ENCODE measurements at regions not wholly inside any gene's neighbourhood (a gene's known extent, or its start where the extent isn't known, plus 50 kb on each side); places are given as distances from the start of the nearest gene placed in this dataset.

GRCh38 chr5:88488561-88488960 lies 219.9 kb upstream of the TMEM161B start:
- DNase-seq (ENCODE audit: low spot score in 2 of 2), result no peak
- Histone ChIP-seq H3K9me3 (no peaks in the 10 kb centered on the region), H3K36me3 (no peaks in the 10 kb centered on the region), H3K27me3 (no peaks in the 10 kb centered on the region), H3K4me3 (no peak overlapping the region), H3K4me1 (no peaks in the 10 kb centered on the region), H3K27ac (no peak overlapping the region)
- intact Hi-C loops (cut with DNase I; ENCODE audit: low total_unique reads), result no loop called here
- TF ChIP-seq POLR2A (IDR thresholded peaks at IDR 0.05) (no peak), CTCF (IDR thresholded peaks at IDR 0.05) (no peak), POLR2AphosphoS5 (IDR thresholded peaks at IDR 0.05) (no peak)

- no peak for DNase-seq (ENCODE audit: low spot score in 2 of 2)
- H3K9me3 ChIP-seq, result no peaks in the 10 kb centered on the region
- no peak overlapping the region for H3K4me3 ChIP-seq
- no peak for TF ChIP-seq POLR2AphosphoS5 (IDR thresholded peaks at IDR 0.05)
- TF ChIP-seq POLR2A (IDR thresholded peaks at IDR 0.05), result no peak
- H3K36me3 ChIP-seq, result no peaks in the 10 kb centered on the region
- H3K4me1 ChIP-seq, result no peaks in the 10 kb centered on the region
- H3K27ac ChIP-seq, result no peak overlapping the region
- intact Hi-C loops (cut with DNase I; ENCODE audit: low total_unique reads), result no loop called here
- no peaks in the 10 kb centered on the region for H3K27me3 ChIP-seq
Measured at GRCh38 chr5:88488130-88488529, 219.5 kb upstream of the TMEM161B start.

DNA sequence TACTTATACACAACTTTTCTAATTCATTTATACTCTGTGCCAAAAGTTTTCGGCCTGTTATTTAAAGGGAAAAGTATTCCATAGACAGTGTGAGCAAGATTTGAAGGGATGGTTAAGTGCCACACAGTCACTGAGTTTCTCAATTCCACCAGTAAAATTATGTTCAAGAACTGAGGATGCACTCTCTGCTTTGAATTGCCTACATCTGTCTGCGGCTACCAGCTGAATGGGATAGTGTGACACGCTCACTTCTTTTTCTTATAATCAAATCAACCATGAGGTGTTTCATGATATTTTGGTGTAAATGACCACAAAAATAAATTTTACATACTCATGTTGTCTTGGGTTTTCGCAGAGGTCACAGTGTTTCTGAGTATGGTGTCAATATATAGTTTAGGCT lies 218.4 kb upstream of the TMEM161B start:
- no peaks in the 10 kb centered on the region for H3K36me3 ChIP-seq
- no peak for DNase-seq (ENCODE audit: low spot score in 2 of 2)
- H3K27me3 ChIP-seq, result no peaks in the 10 kb centered on the region
- no peak overlapping the region for H3K27ac ChIP-seq
- H3K9me3 ChIP-seq, result no peaks in the 10 kb centered on the region
- intact Hi-C loops (cut with DNase I; ENCODE audit: low total_unique reads), result no loop called here
- H3K4me1 ChIP-seq, result no peaks in the 10 kb centered on the region
- no peak for TF ChIP-seq CTCF (IDR thresholded peaks at IDR 0.05)
- TF ChIP-seq POLR2A (IDR thresholded peaks at IDR 0.05), result no peak
- no peak for TF ChIP-seq POLR2AphosphoS5 (IDR thresholded peaks at IDR 0.05)
- H3K4me3 ChIP-seq, result no peak overlapping the region

DNA sequence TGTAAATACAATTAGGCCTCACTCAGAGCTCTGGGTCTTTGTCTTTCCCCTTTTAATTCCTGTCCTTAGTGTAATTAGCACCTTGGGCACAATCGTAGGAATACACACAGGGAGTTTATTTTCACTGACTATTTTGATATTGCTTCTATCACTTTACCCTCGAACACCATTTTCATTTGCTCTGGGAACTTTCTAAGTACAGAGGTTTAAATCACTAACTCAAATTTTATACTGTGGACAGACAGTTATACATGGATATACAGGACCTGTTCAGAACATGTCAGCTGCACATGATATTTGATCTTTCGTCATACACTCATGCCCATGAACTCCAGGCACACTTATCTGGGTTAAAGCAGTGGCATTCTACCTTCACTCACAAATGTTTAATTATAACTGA lies 217.8 kb upstream of the TMEM161B start:
- intact Hi-C loops (cut with DNase I; ENCODE audit: low total_unique reads), result no loop called here
- Histone ChIP-seq H3K4me1 (no peaks in the 10 kb centered on the region), H3K36me3 (no peaks in the 10 kb centered on the region), H3K9me3 (no peaks in the 10 kb centered on the region), H3K27me3 (no peaks in the 10 kb centered on the region), H3K4me3 (no peak overlapping the region), H3K27ac (no peak overlapping the region)
- DNase-seq (ENCODE audit: low spot score in 2 of 2), result no peak
- TF ChIP-seq POLR2A (IDR thresholded peaks at IDR 0.05) (no peak), CTCF (IDR thresholded peaks at IDR 0.05) (no peak), POLR2AphosphoS5 (IDR thresholded peaks at IDR 0.05) (no peak)

- H3K4me3 ChIP-seq, result no peak overlapping the region
- TF ChIP-seq POLR2AphosphoS5 (IDR thresholded peaks at IDR 0.05) (no peak), CTCF (IDR thresholded peaks at IDR 0.05) (no peak), POLR2A (IDR thresholded peaks at IDR 0.05) (no peak)
- H3K9me3 ChIP-seq, result no peaks in the 10 kb centered on the region
- no peaks in the 10 kb centered on the region for H3K4me1 ChIP-seq
- intact Hi-C loops (cut with DNase I; ENCODE audit: low total_unique reads), result no loop called here
- no peaks in the 10 kb centered on the region for H3K27me3 ChIP-seq
- no peak overlapping the region for H3K27ac ChIP-seq
- no peak for DNase-seq (ENCODE audit: low spot score in 2 of 2)
- no peaks in the 10 kb centered on the region for H3K36me3 ChIP-seq
Measured at GRCh38 chr5:88485531-88485930, 216.9 kb upstream of the TMEM161B start.

Measured in breast epithelium (tissue), 4 donors.